NT2/D1 (cell line): ENCODE measurements at regions not wholly inside any gene's neighbourhood (a gene's known extent, or its start where the extent isn't known, plus 50 kb on each side); places are given as distances from the start of the nearest gene placed in this dataset.

Experiments
- SUZ12 ChIP-seq: IDR thresholded peaks from 2 replicates; pipeline ENCODE4 v1.6.1; 2011; ENCODE audit not compliant: insufficient read length, insufficient read depth; ENCODE audit errors: extremely low read depth
- YY1 ChIP-seq: IDR thresholded peaks from 2 replicates; pipeline ENCODE4 v1.6.1; 2011; ENCODE audit not compliant: insufficient read length, insufficient read depth

DNA sequence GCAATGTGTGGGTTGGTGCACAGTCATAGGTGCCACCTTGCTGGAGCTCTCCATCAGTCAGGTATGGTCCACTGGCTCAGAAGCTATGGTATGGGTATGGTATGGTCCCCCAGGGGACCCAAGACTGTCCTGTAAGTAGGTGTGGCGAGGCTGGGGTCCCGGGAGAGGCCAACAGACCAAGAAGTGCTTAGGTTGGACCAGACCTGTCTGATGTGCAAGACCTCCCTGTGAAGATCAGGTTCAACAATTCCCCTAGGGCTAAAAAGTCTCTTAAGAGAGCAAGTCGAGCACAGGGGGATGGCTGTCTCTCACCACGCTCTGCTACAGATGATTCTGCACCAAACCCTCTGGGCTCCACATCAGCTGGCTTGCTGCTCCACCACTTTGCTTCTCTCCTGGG is 1145.0 kb downstream of the RPA4 start:
- TF ChIP-seq YY1 (no peak), SUZ12 (no peak)
